Endothelial cell (in vitro differentiated cells): ENCODE measurements at regions not wholly inside any gene's neighbourhood (a gene's known extent, or its start where the extent isn't known, plus 50 kb on each side); places are given as distances from the start of the nearest gene placed in this dataset.

Experiments
- DNase-seq: peaks from one replicate; pipeline ENCODE4 v3.0.0; 2021; ENCODE audit warnings: low spot score
- H3K27ac Mint-ChIP-seq: one replicate; pipeline ENCODE4 v1.8.0; 2021; ENCODE audit warnings: mixed read lengths, inconsistent platforms; ENCODE audit not compliant: unreplicated experiment
- H3K27me3 Mint-ChIP-seq: one replicate; pipeline ENCODE4 v1.8.0; 2021; ENCODE audit warnings: mild to moderate bottlenecking, moderate library complexity, mixed read lengths, inconsistent platforms; ENCODE audit not compliant: unreplicated experiment
- H3K36me3 Mint-ChIP-seq: one replicate; pipeline ENCODE4 v1.8.0; 2021; ENCODE audit warnings: mild to moderate bottlenecking, low read depth, mixed read lengths, inconsistent platforms; ENCODE audit not compliant: unreplicated experiment
- H3K4me1 Mint-ChIP-seq: one replicate; pipeline ENCODE4 v1.8.0; 2021; ENCODE audit warnings: mild to moderate bottlenecking, mixed read lengths, inconsistent platforms; ENCODE audit not compliant: unreplicated experiment
- H3K4me3 Mint-ChIP-seq: one replicate; pipeline ENCODE4 v1.8.0; 2021; ENCODE audit warnings: mild to moderate bottlenecking, mixed read lengths, inconsistent platforms; ENCODE audit not compliant: unreplicated experiment
- H3K9me3 Mint-ChIP-seq: one replicate; pipeline ENCODE4 v1.8.0; 2021; ENCODE audit warnings: mixed read lengths, inconsistent platforms; ENCODE audit not compliant: unreplicated experiment
- TF ChIP-seq, protein P1 (sequence below): fragments of 200-600 bp; sonication (generic); IDR thresholded peaks from one replicate; pipeline ENCODE4 v1.5.0; 2021; ENCODE audit warnings: antibody characterized with exemption; ENCODE audit not compliant: unreplicated experiment

DNA sequence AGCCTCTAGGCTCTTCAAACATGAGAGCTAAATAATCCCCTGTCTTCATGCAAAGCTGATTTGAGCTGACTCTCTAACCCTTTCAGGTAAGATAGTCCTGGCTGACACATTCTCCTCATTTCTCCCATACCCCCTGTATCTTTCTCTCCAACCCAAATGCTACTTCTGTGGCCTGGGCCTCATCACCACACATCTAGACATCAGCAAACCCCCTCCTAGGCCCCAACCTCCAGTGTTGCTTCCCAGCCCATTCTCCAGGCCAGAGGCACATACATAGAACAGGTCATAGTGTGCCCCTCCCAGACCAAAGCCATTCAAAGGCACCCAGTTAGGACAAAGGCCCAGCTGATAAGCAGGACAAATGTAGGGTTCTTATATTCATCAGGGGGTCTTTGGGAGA, 84.9 kb downstream of the ANKRD60 start:
- Mint-ChIP-seq H3K4me1 (no peaks in the 10 kb centered on the region), H3K27me3 (peaks cover 8% of the 10 kb centered on the region), H3K36me3 (no peaks in the 10 kb centered on the region), H3K9me3 (peaks cover 6% of the 10 kb centered on the region), H3K27ac (no peak overlapping the region), H3K4me3 (no peak overlapping the region)
- TF ChIP-seq, protein P1, sequence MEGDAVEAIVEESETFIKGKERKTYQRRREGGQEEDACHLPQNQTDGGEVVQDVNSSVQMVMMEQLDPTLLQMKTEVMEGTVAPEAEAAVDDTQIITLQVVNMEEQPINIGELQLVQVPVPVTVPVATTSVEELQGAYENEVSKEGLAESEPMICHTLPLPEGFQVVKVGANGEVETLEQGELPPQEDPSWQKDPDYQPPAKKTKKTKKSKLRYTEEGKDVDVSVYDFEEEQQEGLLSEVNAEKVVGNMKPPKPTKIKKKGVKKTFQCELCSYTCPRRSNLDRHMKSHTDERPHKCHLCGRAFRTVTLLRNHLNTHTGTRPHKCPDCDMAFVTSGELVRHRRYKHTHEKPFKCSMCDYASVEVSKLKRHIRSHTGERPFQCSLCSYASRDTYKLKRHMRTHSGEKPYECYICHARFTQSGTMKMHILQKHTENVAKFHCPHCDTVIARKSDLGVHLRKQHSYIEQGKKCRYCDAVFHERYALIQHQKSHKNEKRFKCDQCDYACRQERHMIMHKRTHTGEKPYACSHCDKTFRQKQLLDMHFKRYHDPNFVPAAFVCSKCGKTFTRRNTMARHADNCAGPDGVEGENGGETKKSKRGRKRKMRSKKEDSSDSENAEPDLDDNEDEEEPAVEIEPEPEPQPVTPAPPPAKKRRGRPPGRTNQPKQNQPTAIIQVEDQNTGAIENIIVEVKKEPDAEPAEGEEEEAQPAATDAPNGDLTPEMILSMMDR, result no peak
- DNase-seq, result no peak

DNA sequence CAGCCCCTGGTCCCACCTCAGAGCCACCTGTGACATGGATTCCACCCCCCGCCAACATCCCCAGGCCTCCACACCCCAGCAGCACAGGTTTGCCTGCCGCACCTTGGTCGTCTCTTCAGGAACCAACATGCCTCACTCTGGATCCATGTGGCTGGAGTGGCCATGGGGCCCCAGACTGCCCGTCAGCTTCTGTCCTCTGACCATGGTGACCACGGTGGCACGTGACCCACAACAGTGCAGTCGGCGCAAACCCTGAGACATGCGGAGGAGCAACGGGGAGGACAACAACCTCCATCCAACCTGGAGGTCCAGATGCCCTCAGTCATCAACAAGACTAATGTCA, 85.6 kb downstream of the ANKRD60 start:
- TF ChIP-seq, protein P1, result no peak
- no peak for DNase-seq
- Mint-ChIP-seq H3K4me1 (no peaks in the 10 kb centered on the region), H3K4me3 (no peak overlapping the region), H3K27ac (no peak overlapping the region), H3K9me3 (peaks cover 5% of the 10 kb centered on the region), H3K27me3 (peaks cover 9% of the 10 kb centered on the region), H3K36me3 (no peaks in the 10 kb centered on the region)

DNA sequence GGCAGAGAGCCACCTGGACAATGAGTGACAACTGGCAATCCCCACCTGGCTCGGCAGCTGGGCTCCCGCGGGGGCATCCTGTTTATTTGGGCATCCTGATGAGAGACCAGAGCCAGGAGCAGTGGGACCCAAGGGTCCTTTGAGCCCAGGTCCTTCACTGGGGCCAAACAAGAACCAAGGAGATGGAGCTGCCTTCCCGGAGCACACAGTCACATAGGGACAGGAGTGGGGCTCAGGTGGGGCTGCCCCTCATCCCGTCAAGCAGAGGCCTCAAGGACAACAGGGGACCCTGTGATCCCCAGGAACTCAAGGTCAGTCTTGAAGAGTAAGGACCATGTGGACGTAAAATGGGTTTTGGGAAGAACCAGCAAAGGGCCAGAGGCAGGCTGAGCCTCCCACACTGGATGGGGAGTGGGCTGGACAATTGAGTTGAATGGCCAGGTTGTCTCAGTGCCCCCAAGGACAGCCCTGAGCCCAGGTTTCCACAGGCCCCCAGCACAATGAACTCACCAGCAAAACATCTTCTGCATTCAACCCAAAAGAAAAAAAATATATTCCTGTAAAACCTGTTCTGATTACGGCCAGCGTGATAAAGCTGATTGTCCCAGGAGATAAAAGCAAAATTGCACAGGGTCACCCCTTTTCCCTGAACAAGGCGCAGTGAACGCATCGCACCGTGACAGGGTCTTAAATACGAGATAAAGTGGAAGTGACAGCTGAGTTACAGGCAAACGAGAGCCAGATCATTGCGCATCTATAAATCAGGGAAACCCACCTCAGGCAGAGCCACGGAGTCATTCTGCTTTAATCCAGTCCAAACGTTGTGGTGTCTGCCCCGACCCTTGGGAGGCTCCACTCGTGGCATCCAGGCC, 86.2 kb downstream of the ANKRD60 start:
- no peak overlapping the region for H3K4me3 Mint-ChIP-seq
- TF ChIP-seq, protein P1, result no peak
- no peaks in the 10 kb centered on the region for H3K36me3 Mint-ChIP-seq
- H3K27me3 Mint-ChIP-seq, result peaks cover 6% of the 10 kb centered on the region
- H3K27ac Mint-ChIP-seq, result no peak overlapping the region
- peaks cover under 1% of the 10 kb centered on the region for H3K4me1 Mint-ChIP-seq
- no peak for DNase-seq
- no peaks in the 10 kb centered on the region for H3K9me3 Mint-ChIP-seq

DNA sequence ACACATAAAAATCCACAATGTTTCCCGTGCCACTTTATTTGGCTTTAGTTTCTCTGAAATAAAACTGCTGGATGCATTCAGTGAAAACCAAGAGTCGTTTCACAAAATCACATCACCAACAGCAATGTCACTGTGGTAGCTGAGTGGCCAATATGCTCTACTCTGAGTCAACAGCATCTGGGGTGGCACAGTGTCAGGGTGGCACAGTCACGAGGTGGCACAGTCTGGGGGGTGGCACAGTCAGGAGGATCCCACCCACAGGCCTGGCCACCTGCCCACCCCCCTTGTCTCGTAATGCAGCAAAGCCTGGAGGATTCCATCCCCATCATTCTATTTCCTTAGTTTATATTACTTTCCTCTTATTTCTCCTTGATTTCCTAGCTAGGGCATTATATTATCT, 87.0 kb downstream of the ANKRD60 start:
- peaks cover 2% of the 10 kb centered on the region for H3K4me1 Mint-ChIP-seq
- H3K4me3 Mint-ChIP-seq, result no peak overlapping the region
- H3K36me3 Mint-ChIP-seq, result no peaks in the 10 kb centered on the region
- peaks cover 7% of the 10 kb centered on the region for H3K27me3 Mint-ChIP-seq
- DNase-seq, result no peak
- no peaks in the 10 kb centered on the region for H3K9me3 Mint-ChIP-seq
- TF ChIP-seq, protein P1, result no peak
- H3K27ac Mint-ChIP-seq, result no peak overlapping the region

DNA sequence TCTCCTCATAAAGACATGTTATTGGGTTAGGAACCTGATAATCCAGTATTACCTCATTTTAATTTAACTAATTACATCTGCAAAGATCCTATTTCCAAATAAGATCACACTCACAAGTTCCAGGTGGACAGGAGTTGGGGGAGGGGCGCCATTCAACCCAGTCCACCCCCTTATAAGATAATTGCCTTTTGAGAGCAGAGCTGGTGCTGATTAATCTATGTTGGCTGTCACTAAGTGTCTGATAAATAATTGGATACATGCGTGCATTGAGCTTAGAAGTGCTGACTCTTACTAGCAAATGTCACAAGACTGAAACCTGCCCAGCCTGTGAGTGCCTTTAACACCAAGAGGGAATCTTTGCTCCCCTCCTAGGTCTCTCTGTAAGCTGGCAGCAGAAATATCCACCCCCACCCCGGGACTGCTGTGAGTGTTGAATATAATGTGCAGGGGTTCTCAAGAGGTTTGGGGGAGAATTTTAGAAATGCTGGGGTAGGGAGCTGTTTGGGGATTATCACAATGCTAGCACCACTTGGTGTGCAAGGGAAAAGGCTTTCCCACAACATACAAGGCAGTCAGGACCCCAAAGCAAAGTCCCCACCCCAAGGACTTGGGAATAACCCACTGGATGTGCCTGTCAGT, 87.5 kb downstream of the ANKRD60 start:
- peaks cover 7% of the 10 kb centered on the region for H3K27me3 Mint-ChIP-seq
- H3K9me3 Mint-ChIP-seq, result no peaks in the 10 kb centered on the region
- H3K4me1 Mint-ChIP-seq, result peaks cover 7% of the 10 kb centered on the region
- no peak for DNase-seq
- H3K4me3 Mint-ChIP-seq, result no peak overlapping the region
- TF ChIP-seq, protein P1, result no peak
- no peak overlapping the region for H3K27ac Mint-ChIP-seq
- H3K36me3 Mint-ChIP-seq, result no peaks in the 10 kb centered on the region
